ENCODE measurements at regions not wholly inside any gene's neighbourhood (a gene's known extent, or its start where the extent isn't known, plus 50 kb on each side); places are given as distances from the start of the nearest gene placed in this dataset.
"Not testable (repeated sequence)": the region's sequence is repeated elsewhere in the genome, so short reads cannot be mapped to it uniquely, and the experiment has no call there.

GRCh38 chrX:104376937-104377336, 122.2 kb upstream of the ESX1 start:
- DNase-seq, result no peak

GRCh38 chrX:104372547-104372946, 117.8 kb upstream of the ESX1 start:
- DNase-seq, result no peak

GRCh38 chrX:104370089-104370488, 115.4 kb upstream of the ESX1 start:
- DNase-seq, result no peak

GRCh38 chrX:104360774-104361173, 106.0 kb upstream of the ESX1 start:
- DNase-seq, result not testable (repeated sequence)

- no peak for DNase-seq
These were observed 104.4 kb upstream of the ESX1 start for GRCh38 chrX:104359124-104359523.

GRCh38 chrX:104351173-104351769, 96.5 kb upstream of the ESX1 start:
- DNase-seq, result no peak

- no peak for DNase-seq
These were observed 93.1 kb upstream of the ESX1 start for GRCh38 chrX:104347860-104348259.

GRCh38 chrX:104343428-104344129, 88.8 kb upstream of the ESX1 start:
- DNase-seq, result peak; percentile 42

GRCh38 chrX:104342065-104342464, 87.3 kb upstream of the ESX1 start:
- DNase-seq, result no peak

- no peak for DNase-seq
These were observed 81.0 kb upstream of the ESX1 start for GRCh38 chrX:104335756-104336155.

GRCh38 chrX:104334971-104335370, 80.2 kb upstream of the ESX1 start:
- no peak for DNase-seq

GRCh38 chrX:104330966-104331365, 76.2 kb upstream of the ESX1 start:
- no peak for DNase-seq

GRCh38 chrX:104329731-104330130, 75.0 kb upstream of the ESX1 start:
- no peak for DNase-seq

GRCh38 chrX:104325213-104325585, 70.5 kb upstream of the ESX1 start:
- no peak for DNase-seq

GRCh38 chrX:104324461-104325212, 69.9 kb upstream of the ESX1 start:
- no peak for DNase-seq

- no peak for DNase-seq
These were observed 64.6 kb upstream of the ESX1 start for GRCh38 chrX:104319346-104319745.

GRCh38 chrX:104318330-104319009, 63.7 kb upstream of the ESX1 start:
- DNase-seq, result no peak

- DNase-seq, result no peak
These were observed 62.0 kb upstream of the ESX1 start for GRCh38 chrX:104316739-104317138.

- DNase-seq, result no peak
These were observed 60.8 kb upstream of the ESX1 start for GRCh38 chrX:104315555-104315954.

GRCh38 chrX:104310657-104311254, 56.0 kb upstream of the ESX1 start:
- DNase-seq, result no peak

- no peak for DNase-seq
These were observed 55.4 kb upstream of the ESX1 start for GRCh38 chrX:104310090-104310489.

GRCh38 chrX:104309169-104309568, 54.4 kb upstream of the ESX1 start:
- no peak for DNase-seq
